SK-N-MC (cell line): ENCODE measurements at regions not wholly inside any gene's neighbourhood (a gene's known extent, or its start where the extent isn't known, plus 50 kb on each side); places are given as distances from the start of the nearest gene placed in this dataset.

ENCODE experiments used
- EZH2 ChIP-seq: fragments of 200-600 bp; sonication (generic); IDR thresholded peaks from one replicate; pipeline ENCODE4 v1.6.1; 2017; ENCODE audit warnings: antibody characterized with exemption
- FOXP2 ChIP-seq: optimal IDR thresholded peaks from 2 replicates; pipeline ENCODE3; 2011; ENCODE audit warnings: mild to moderate bottlenecking, moderate library complexity; ENCODE audit not compliant: insufficient read depth; ENCODE audit errors: extremely low read length, control extremely low read depth
- POLR2AphosphoS5 ChIP-seq: IDR thresholded peaks from 2 replicates; pipeline ENCODE4 v1.6.1; 2012; ENCODE audit warnings: mild to moderate bottlenecking, low read depth, low read length, borderline replicate concordance

GRCh38 chr2:221254299-221254698, 317.8 kb downstream of the EPHA4 start:
- TF ChIP-seq POLR2AphosphoS5 = no peak
- TF ChIP-seq EZH2 = no peak
- no peak for TF ChIP-seq FOXP2
